NCI-H82 treated with DMSO at 0.1 percent for 48 hours (cell line): ENCODE measurements at regions not wholly inside any gene's neighbourhood (a gene's known extent, or its start where the extent isn't known, plus 50 kb on each side); places are given as distances from the start of the nearest gene placed in this dataset.
A peak's percentile ranks its signal among the peaks of the same experiment; 100 is the strongest.

Experiments used
- DNase-seq: peaks from one replicate; lab custom pipeline; 2025; ENCODE audit not compliant: unreplicated experiment; lab: John Stamatoyannopoulos, UW

- no peak for DNase-seq
Measured at GRCh38 chr2:65661980-65662653, 229.7 kb upstream of the SPRED2 start.

GRCh38 chr2:65660340-65660739 is 227.9 kb upstream of the SPRED2 start:
- DNase-seq = no peak

DNA sequence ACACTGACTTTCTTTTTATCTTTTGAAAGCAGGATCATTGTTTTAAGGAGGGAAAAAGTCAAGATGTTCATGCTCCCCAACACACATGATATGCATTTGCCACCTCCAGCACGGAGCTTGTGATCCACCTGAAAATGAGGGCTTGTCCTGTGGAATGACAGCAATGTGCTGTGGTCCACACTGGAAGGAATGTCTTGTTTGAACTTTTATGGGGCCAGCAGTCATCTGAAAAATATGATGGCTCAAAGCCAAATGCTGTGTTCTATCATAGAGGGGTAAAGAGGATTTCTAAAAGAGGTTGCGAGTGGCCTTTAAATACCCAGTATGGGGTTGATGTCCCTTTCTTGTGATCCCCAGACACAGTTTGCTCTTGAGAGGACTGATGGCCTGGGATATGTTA is 226.5 kb upstream of the SPRED2 start:
- no peak for DNase-seq

DNA sequence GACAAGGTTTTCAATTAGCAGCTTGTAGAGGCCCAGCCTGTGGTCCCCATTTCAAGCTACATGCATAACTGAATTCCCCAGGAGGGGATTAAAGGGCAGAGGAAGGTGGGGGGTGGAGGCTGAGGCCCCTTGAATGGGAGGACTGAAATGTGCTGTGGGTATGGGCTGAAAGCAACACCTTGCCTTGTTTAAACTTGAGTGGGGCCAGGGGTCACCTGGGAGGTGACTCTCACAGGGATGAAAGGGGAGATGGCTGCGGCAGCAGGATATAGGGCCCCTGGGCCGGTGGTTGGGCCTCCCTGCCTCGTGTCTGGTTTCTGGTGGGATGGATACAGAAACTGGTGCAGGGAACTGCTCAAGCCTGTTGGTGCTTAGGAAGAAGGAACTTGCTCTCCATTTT is 225.9 kb upstream of the SPRED2 start:
- DNase-seq = no peak

- no peak for DNase-seq
Measured at GRCh38 chr2:65656160-65656718, 223.8 kb upstream of the SPRED2 start.

GRCh38 chr2:65655000-65655399 is 222.6 kb upstream of the SPRED2 start:
- DNase-seq = peak; percentile 5

GRCh38 chr2:65654496-65654895 is 222.1 kb upstream of the SPRED2 start:
- DNase-seq = peak; percentile 9

- no peak for DNase-seq
Measured at GRCh38 chr2:65652066-65652465, 219.7 kb upstream of the SPRED2 start.

GRCh38 chr2:65649811-65650589 is 217.6 kb upstream of the SPRED2 start:
- no peak for DNase-seq

- DNase-seq = no peak
Measured at GRCh38 chr2:65647249-65647842, 214.9 kb upstream of the SPRED2 start.

DNA sequence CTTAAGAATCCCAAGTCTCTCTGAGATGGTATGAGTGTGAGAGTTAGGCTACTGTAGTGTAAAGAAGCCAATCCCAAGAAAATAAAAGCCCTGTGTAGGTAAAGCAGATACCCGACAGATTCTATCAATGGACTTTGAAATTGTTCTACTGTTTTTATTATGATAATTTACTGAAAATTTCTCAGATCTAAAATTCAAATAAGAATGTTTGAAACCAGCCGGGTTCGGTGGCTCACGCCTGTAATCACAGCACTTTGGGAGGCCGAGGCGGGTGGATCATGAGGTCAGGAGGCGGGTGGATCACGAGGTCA is 208.3 kb upstream of the SPRED2 start:
- no peak for DNase-seq

DNA sequence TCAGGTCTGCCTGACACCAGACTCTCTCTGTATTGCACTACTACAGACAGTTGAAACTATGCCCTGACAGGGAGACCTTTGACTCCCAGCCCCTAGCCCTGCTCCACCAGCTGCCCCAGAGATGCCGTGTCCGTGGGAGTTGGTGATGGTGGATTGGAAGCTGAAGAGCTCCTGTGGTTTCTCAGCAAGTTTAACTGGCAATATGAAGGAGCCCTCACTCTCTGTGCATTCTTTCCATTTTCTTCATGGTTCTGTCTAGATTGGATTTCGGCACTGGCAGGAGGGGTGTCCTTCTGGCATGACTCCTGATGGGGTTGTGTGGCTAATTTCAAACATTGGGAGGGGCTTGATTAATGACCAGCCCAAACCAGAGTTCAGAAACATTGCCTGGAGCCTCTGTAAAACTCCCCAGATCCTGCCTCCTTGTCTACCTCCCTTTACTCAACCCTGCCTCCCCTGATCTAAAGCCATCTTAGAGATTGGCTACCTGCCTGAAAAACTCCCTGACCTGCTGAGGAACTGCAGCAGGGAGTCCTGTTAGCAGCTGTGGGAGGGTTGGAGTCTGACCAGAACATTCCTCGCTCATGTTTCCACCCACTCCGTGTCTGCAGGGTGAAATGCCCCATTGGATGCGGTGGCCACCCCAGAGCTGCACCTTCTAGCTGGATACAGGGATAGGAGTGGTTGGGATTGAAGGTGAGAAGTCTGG is 206.9 kb upstream of the SPRED2 start:
- no peak for DNase-seq

- no peak for DNase-seq
Measured at GRCh38 chr2:65638443-65638842, 206.0 kb upstream of the SPRED2 start.

- no peak for DNase-seq
Measured at GRCh38 chr2:65636813-65637483, 204.5 kb upstream of the SPRED2 start.

- DNase-seq = no peak
Measured at GRCh38 chr2:65636024-65636423, 203.6 kb upstream of the SPRED2 start.

- no peak for DNase-seq
Measured at GRCh38 chr2:65634304-65634703, 201.9 kb upstream of the SPRED2 start.

GRCh38 chr2:65630643-65631042 is 198.2 kb upstream of the SPRED2 start:
- no peak for DNase-seq

- DNase-seq = no peak
Measured at GRCh38 chr2:65628156-65628555, 195.8 kb upstream of the SPRED2 start.

GRCh38 chr2:65626831-65627230 is 194.4 kb upstream of the SPRED2 start:
- no peak for DNase-seq

DNA sequence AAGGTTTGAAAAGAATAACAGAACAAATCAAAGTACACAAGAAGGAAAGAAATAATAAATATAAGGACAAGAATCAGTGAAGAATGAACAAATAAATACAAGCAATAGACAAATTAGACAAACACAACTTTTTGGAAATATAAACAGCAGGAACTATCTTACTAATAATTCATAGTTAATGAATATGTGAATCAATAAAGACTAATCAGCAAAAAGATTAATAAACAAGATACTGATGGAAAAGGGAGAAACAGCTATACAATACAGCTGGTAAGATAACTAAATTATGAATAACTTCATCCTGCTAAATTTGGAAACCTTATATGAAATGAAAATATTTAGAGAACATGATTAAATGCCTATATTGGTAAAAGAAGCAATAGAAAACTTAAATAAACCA is 193.6 kb upstream of the SPRED2 start:
- DNase-seq = no peak

GRCh38 chr2:65622951-65623535 is 190.6 kb upstream of the SPRED2 start:
- no peak for DNase-seq
